ENCODE measurements at regions not wholly inside any gene's neighbourhood (a gene's known extent, or its start where the extent isn't known, plus 50 kb on each side); places are given as distances from the start of the nearest gene placed in this dataset.
"Not testable (repeated sequence)": the region's sequence is repeated elsewhere in the genome, so short reads cannot be mapped to it uniquely, and the experiment has no call there.

- no peak for DNase-seq
Observed at GRCh38 chr10:30531751-30532530, 97.6 kb downstream of the LYZL2 start.

DNA sequence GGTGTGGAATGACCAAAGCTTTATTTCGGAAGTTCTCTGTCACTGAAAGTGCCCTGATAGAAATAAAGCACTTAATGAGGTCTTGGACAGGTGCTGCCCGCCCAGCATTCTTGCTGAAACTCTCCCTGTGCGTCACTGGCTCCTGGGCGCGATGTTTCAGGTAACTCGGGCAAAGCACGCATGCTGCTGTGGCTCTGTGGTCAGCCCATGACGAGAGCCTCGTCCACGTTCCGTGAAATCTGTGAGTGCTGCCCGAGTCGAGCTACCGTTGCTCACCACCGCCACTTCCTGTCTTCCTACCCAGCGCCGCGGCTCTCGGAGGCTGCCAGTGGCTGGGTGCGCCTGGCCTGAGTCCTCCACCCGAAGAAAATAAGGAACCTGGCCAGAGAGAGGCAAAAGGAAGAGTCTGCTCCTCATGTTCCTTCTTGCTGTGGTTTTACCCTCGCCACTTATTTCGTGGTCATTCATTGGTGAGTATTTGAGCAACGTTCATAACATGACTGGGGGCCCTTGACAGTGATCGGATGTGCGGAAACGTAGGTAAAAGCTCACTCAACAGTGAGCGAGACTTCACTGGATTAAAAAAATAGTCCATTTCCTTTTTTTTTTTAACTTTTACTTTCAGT lies 95.5 kb downstream of the MAP3K8 start:
- DNase-seq: no peak

DNA sequence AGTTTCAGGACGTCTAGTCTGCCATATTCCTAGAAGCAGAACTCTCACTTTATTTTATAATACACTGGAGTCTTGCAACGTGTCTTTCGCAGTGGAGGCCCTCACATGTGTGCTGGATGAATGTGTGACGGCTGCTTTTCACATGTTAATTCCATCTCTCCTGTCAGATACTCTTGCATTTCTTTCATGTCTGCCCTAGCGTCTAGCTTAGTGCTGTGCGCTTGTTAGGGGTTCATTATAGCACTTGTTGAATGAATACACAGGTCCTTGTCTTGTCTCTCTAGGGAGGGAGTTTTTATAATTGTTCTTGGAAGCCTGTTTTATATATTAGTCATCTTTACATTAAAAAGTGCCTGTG lies 94.4 kb downstream of the MAP3K8 start:
- DNase-seq: no peak

GRCh38 chr10:30527623-30528428 lies 93.8 kb downstream of the MAP3K8 start:
- no peak for DNase-seq

GRCh38 chr10:30522661-30523078 lies 88.7 kb downstream of the MAP3K8 start:
- not testable (repeated sequence) for DNase-seq

- no peak for DNase-seq
Observed at GRCh38 chr10:30518907-30519306, 84.9 kb downstream of the MAP3K8 start.
